Kidney (tissue), 13 donors: ENCODE measurements at regions not wholly inside any gene's neighbourhood (a gene's known extent, or its start where the extent isn't known, plus 50 kb on each side); places are given as distances from the start of the nearest gene placed in this dataset.

Experiments used
- DNase-seq, 5 donors: peaks; one replicate each; pipeline ENCODE4 v3.0.0-alpha.2; 2013 to 2020
- FAIRE-seq: peaks from 2 replicates; lab custom pipeline; 2012; peaks lifted over from hg19 to GRCh38; lab: Jason Lieb, UNC
- H3K27ac ChIP-seq, 2 donors: one replicate each; pipeline ENCODE4 v1.7.0; 2013; ENCODE audit warnings: low read depth in 2 of 2, low read length in 2 of 2, inconsistent platforms in 1 of 2
- H3K27me3 ChIP-seq: one replicate; pipeline ENCODE4 v1.7.1; 2013; ENCODE audit warnings: low read length, inconsistent platforms; ENCODE audit not compliant: control insufficient read depth, insufficient read depth
- H3K36me3 ChIP-seq, 3 donors: one replicate each; pipeline versions ENCODE4 v1.7.0 to v1.7.1; 2013; ENCODE audit warnings: low read length in 3 of 3, control low read depth in 1 of 3, inconsistent platforms in 1 of 3; ENCODE audit not compliant: insufficient read depth in 3 of 3, control insufficient read depth in 2 of 3
- H3K4me1 ChIP-seq, 3 donors: one replicate each; pipeline versions ENCODE4 v1.7.0 to v1.7.1; 2013; ENCODE audit warnings: low read length in 3 of 3, inconsistent platforms in 1 of 3, low read depth in 1 of 3; ENCODE audit not compliant: control insufficient read depth in 2 of 3, insufficient read depth in 2 of 3
- H3K4me3 ChIP-seq, 3 donors: one replicate each; pipeline versions ENCODE4 v1.7.0 to v1.8.1; 2013; ENCODE audit warnings: low read length in 3 of 3, control low read depth in 1 of 3, inconsistent platforms in 1 of 3
- H3K9ac ChIP-seq, 3 donors: one replicate each; pipeline versions ENCODE4 v1.7.0 to v1.7.1; 2013; ENCODE audit warnings: low read length in 3 of 3, control low read depth in 1 of 3, inconsistent platforms in 1 of 3
- H3K9me3 ChIP-seq, 3 donors: one replicate each; pipeline versions ENCODE4 v1.7.0 to v1.7.1; 2013; ENCODE audit warnings: low read length in 3 of 3, control low read depth in 1 of 3, inconsistent platforms in 1 of 3; ENCODE audit not compliant: control insufficient read depth in 2 of 3, insufficient read depth in 1 of 3
- intact Hi-C: fragments of 100-400 bp; cut with DNase I; formaldehyde crosslinking; loops from one replicate; pipeline ENCODE4 v1.11.1; 2022
- TF ChIP-seq, protein P1 (sequence below): IDR thresholded peaks from 3 replicates; pipeline ENCODE4 v1.5.1; 2012; ENCODE audit warnings: mild to moderate bottlenecking, moderate library complexity, borderline replicate concordance; ENCODE audit not compliant: insufficient read depth; ENCODE audit errors: extremely low read depth
- donor health status: control.
- donor health status: control.
- donor health status: control.
- donor health status: control.
- donor health status: control.
- donor health status: DM: yes; HTN: yes; CAD: no.
- donor health status: Normal renal cell carcinoma (clear cell type).

DNA sequence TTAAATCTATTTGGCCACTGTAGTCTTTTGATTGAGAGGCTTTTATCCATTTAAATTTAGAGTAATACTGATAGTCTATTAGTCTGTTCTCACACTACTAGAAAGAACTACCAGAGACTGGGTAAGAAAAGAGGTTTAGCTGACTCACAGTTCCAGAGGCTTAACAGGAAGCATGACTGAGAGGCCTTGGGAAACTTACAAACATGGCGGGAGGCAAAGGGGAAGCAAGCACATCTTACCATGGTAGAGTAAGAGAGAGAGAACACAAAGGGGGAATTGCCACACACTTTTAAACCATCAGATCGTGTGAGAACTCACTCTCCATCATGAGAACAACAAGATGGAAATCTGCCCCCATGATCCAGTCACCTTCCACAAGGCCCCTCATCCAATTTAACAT lies 410.9 kb downstream of the PDGFC start:
- Histone ChIP-seq H3K4me3 (no peak overlapping the region), H3K9me3 (no peaks in the 10 kb centered on the region), H3K27ac (no peak overlapping the region), H3K36me3 (no peaks in the 10 kb centered on the region), H3K9ac (no peak overlapping the region), H3K27me3 (no peaks in the 10 kb centered on the region), H3K4me1 (no peaks in the 10 kb centered on the region)
- FAIRE-seq (no peak), DNase-seq (no peak)
- TF ChIP-seq, protein P1, sequence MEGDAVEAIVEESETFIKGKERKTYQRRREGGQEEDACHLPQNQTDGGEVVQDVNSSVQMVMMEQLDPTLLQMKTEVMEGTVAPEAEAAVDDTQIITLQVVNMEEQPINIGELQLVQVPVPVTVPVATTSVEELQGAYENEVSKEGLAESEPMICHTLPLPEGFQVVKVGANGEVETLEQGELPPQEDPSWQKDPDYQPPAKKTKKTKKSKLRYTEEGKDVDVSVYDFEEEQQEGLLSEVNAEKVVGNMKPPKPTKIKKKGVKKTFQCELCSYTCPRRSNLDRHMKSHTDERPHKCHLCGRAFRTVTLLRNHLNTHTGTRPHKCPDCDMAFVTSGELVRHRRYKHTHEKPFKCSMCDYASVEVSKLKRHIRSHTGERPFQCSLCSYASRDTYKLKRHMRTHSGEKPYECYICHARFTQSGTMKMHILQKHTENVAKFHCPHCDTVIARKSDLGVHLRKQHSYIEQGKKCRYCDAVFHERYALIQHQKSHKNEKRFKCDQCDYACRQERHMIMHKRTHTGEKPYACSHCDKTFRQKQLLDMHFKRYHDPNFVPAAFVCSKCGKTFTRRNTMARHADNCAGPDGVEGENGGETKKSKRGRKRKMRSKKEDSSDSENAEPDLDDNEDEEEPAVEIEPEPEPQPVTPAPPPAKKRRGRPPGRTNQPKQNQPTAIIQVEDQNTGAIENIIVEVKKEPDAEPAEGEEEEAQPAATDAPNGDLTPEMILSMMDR, result no peak
- intact Hi-C loops, result no loop called here

DNA sequence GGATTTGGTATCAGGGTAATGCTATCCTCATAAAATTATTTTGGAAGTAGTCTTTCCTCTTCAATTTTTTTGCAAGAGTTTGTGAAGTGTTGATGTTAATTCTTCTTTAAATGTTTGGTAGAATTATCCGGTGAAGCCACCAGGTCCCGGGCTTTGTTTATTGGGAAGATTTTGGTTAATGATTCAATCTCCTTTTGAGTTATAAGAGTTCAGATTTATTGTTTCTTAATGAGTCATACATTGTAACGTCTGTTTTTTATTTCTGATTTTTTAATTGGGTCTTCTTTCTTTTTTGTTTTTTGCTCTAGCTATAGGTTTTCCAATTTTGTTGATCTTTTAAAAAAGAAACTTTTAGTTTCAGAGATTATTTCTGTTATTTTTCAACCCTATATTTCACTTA lies 412.3 kb downstream of the PDGFC start:
- FAIRE-seq, result no peak
- intact Hi-C loops, result no loop called here
- TF ChIP-seq, protein P1, result no peak

DNA sequence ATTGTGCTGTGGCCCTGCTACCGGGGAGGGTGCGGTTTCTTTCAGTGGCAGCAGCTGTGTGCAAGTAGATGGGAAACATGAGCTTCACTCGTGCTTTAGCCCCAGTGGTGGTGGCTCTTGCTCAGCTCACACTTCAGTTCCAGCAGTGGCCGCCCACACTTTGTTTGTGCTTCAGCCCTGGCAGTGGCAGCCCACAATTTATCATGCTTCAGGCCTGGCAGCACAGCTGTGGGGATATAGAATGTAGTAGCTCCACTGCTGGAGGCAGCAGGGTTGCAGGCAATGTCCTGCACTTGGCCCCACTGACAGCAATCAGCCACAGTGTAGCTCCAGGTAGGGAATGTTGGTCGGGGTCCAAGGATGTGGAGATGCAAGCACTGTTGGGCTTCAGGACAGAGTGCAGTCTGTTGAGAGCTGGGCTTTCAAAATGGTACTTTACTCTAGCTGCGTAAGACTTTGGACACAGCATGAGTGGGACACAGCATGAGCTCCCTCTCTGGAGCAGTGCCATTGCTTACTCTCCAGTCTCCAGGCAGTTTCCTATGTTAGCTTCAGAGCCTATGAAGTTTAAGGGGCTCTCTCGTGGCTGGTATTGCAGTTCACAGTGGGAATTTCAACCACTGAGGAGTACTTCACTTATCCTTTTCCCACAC lies 413.1 kb downstream of the PDGFC start:
- Histone ChIP-seq H3K27me3 (no peaks in the 10 kb centered on the region), H3K4me1 (no peaks in the 10 kb centered on the region), H3K36me3 (no peaks in the 10 kb centered on the region), H3K4me3 (no peak overlapping the region), H3K27ac (no peak overlapping the region), H3K9me3 (no peaks in the 10 kb centered on the region), H3K9ac (no peak overlapping the region)
- no peak for FAIRE-seq
- intact Hi-C loops, result no loop called here
- DNase-seq, result peak in 4 of 5 donors; percentile 36 to 53 (median 41)
- TF ChIP-seq, protein P1, result no peak

More for the DNA sequence above, 412.3 kb downstream of the PDGFC start:
- no peak for DNase-seq
- Histone ChIP-seq H3K4me1 (no peaks in the 10 kb centered on the region), H3K9ac (no peak overlapping the region), H3K27ac (no peak overlapping the region), H3K36me3 (no peaks in the 10 kb centered on the region), H3K9me3 (no peaks in the 10 kb centered on the region), H3K27me3 (no peaks in the 10 kb centered on the region), H3K4me3 (no peak overlapping the region)

- DNase-seq (no peak), FAIRE-seq (no peak)
- no peaks in the 10 kb centered on the region for H3K9me3 ChIP-seq
- no peak overlapping the region for H3K4me3 ChIP-seq
- H3K27ac ChIP-seq, result no peak overlapping the region
- TF ChIP-seq, protein P1, result no peak
- H3K36me3 ChIP-seq, result no peaks in the 10 kb centered on the region
- intact Hi-C loops, result no loop called here
- H3K9ac ChIP-seq, result no peak overlapping the region
- no peaks in the 10 kb centered on the region for H3K27me3 ChIP-seq
- H3K4me1 ChIP-seq, result no peaks in the 10 kb centered on the region
These were observed 413.7 kb downstream of the PDGFC start for GRCh38 chr4:156557920-156558319.
